ENCODE measurements at regions not wholly inside any gene's neighbourhood (a gene's known extent, or its start where the extent isn't known, plus 50 kb on each side); places are given as distances from the start of the nearest gene placed in this dataset.

DNA sequence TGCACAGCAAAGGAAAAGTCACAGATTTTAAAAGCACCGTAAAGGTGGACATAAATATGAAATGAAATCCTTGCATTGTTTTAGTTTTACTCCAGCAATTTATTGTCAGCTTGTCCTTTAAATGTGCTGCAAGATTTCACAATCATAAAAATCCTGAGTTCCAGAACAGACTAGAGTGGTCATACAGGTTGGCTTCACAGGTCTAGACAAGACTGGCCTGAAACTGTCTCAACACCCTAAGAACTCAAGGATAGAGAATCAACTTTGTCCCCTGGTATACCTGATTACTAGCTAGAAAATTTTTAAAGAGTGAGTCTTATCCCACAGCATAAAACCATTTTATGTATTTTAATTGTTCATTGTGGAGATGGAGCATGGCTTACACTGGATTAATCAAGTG is 521.7 kb upstream of the MCTP2 start:
- DNase-seq (ENCODE audit: low read depth), result no peak

DNA sequence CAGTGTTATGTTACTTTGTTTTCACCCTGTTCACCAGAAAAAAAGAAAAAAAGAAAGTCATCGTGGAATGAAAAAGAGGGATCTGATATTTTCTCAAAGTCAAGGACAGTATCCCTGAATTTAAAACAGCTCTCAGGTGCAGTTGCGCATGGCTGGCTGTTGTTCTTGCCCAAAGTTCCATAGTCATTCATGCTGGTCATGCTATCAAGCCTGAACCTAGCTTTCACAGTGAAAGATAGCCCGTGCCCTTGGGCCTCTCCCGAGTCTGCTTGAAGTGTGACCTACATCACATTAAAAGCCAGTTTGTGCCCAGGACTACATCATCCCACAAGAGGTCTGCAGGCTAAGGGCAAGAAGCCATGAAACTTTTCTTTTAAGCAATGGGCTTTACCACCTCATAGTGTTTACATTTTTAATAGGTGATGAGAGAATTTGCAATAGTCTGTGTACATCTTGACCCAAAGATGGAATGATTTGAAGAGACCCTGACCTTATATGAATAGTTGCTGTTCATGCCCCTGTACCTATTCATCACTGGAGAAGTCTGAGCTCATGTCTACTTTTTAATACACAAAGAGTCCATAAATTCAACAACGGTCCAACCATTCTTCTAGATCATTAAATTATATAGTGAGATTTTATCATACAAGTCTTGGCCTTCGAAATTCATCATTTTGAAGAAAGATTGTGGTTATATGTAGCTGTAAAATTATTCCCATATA is 522.5 kb upstream of the MCTP2 start:
- no peak for DNase-seq (ENCODE audit: low read depth)

DNA sequence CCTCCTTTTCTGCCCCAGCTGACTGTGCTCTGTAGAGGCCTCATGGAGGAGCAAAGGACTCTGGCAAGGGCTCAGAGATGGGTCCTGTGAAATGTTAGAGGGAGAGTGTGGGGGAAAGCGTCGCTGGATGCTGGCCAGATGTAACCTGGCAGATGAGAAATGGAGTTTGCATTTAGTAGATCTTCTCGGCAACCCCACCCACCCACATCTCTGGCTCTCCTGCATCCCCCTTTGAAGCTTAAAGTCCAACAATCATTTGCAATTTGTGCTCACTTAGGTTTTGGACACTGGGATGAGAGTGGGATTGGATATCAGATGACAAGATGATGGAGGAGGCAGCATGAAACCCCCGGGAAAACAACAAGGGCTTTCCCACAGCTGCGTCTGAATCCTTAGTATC is 523.6 kb upstream of the MCTP2 start:
- DNase-seq (ENCODE audit: low read depth), result no peak

DNA sequence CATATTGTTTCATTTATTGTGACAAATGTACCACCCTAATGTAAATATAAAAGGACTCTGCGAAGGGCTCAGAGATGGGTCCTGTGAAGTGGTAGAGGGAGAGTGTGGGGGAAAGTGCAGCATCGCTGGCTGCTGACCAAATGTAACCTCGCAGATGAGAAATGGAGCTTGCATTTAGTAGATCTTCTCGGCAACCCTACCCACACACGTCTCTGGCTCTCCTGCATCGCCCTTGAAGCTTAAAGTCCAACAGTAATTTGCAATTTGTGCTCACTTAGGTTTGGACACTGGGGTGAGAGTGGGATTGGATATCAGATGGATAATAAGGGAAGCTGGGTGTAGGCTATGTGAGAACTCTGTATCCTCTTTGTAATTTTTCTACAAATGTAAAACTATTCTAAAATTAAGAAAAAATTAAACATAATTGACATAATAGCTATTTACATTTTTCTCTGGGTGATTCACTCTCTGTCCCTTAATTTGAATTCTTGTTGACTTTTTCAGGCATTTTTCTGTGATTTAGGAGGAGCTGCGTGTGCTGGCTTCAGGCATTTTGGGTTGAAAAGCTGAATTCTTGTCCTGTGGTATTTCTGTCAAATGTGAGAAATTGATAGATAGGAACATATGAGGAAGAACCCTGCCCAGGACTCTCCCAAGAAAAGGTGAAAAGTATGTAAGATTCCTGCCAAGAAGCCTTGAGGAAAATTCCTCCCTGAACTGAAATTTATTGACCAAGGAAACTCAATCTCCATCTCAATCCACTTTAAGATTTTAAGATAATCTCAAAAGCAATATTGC is 524.7 kb upstream of the MCTP2 start:
- DNase-seq (ENCODE audit: low read depth), result no peak

DNA sequence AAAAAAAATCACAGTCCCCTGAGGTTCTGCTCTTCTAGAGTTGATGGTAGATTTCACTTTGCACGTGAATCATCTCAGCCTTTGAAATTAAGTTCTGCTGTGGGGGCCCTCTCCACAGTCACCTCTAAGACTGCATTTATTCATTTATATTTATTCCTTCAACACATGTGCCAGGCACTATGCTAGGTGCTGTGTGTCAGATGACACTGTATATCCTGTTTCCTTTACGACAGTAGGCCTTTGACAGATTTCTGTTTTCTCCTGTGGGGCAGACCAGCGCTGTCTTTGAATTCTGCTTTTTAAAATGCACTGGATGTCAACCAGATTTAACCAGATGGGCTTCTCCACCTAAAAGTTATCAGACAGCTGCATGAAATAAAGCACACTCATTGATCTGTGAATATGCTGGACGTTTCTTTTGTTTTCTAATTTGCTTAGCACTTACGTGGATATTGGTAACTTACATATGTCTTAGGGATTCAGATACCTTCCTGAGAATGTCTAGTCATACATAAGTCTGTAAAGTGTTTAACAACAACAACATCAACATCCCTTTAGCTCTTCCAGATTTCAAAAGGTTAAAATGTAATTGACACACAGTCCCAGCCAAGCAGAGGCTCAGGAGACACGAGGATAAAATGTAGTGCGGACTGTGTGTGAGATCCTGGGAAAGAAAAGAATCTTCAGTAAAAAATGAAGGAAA is 525.5 kb upstream of the MCTP2 start:
- no peak for DNase-seq (ENCODE audit: low read depth)

DNA sequence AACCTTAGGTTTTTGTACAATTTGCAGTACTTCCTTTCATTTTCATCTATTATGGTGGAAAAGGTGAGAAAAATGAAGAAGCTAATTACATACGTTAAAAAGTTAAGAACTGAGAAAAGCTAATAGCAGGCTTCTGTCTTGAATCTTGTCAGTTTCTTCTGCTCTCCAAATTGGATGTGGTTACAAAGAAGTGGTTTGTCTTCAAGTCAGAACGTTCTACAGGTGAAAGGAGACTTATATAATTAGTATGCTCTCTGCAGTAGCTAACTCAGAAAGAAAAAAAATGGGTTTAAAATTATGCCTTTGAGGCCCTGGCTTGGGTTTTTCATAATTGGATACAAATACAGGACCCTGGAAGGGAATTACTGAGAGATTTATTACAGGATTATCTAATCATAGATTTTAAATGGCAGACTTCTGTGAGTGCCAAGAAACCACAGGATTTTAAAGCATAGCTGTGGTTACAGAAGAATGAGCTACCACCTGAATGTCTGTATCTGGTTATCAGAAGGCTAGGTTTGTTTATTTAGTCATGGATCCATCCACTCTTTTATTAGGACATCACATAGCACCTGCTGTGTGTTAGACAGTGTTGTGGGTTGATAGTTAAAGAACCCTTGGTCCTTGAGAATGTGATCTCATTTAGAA is 528.1 kb upstream of the MCTP2 start:
- DNase-seq (ENCODE audit: low read depth), result no peak

DNA sequence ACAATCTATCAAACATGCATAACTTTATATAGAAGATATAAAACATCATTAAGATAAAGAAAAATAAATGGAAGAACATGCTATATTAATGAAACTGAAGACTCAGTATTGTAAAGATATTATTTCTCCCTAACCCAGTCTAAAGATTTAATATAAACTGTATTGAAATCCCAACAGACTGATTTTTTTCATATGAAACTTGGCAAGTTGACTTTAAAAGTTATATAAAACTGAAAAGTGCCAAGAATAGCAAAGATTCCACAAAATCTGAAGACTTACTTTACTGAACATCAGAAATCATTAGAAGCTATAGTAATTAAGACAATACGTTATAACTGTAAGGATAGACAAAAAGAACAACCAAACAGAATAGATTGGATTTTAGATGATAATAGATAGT is 531.3 kb upstream of the MCTP2 start:
- DNase-seq (ENCODE audit: low read depth), result no peak

DNA sequence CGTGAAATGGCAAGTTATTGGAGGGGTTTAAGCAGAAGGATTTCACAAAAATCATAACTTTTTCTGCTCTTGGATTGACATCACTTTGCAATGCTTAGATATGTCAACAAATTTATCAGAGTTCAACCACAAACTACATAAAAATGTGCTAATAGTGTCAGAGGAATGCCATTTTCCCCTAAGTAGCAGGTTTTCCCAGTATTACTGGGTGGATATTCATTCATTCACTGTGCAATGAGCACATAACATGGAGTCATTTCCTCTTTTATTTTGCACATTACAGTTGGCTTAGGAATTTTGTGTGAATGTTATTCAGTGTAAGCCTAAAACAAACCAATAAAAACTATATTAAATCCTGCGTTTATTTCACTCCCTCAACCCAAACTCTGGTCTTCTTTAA is 537.3 kb upstream of the MCTP2 start:
- DNase-seq (ENCODE audit: low read depth), result no peak

DNA sequence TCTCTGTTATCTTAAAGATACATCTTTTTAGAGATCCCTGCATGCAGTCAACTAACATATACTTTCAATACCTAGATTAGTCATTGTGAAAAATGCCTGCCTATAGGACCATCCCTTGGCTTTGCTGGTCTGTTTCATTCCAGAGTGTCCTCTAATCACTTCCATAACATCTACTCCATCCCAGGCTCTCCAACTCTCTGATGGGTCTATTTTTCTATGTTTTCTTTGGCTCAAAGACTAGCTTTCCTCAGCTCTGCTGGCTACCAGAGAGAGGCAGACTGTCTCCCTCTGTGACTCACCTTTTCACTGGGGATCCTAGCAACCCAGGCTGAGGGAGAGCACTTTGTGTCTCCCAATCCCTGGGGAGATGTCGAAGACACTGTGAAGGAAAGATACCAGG is 547.7 kb upstream of the MCTP2 start:
- no peak for DNase-seq (ENCODE audit: low read depth)

DNA sequence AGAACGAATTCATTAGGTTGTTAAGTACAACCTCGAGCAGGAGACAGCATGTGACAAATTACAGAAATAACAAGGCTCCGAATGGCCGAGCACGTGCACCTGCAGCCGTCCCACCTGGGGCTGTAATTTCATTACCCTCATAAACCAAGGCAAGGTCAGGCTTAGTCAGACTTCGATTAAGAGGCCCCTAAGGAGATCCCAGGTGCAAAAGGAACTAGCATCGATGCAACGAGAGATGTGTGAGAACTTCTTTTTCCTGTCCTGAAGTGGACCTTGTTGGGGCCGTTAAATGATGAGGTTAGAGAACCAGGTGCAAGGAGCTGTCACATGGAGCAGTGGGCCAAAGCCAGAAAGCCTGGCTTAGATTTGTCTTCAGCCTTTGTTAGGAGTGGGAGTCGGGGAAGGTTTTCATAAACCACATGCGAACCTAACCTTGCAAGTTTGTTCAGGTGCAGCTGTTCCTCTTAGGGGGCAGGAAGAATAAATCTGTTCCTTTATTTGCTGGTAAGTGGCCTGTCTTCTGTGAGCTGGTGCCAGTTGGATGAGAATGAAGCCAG is 559.9 kb upstream of the MCTP2 start:
- DNase-seq (ENCODE audit: low read depth), result no peak

DNA sequence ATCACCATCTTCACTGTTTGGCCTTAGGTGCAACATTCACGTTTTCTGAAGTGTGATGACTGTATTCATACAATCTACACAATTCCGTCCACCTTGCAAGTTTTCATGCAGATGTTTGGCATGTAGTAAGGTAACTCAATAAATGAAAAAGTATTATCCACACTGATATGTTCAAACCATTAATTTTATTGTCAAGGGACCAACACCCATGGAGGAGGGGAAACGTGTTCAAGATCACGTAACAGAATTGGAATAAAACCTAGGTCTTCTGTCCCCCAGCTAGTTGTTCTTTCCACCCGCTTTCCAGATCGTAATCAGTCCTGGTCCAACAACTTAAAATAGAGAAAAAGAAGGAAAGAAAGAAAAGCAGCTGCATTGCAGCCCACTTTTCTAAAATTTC is 560.4 kb upstream of the MCTP2 start:
- DNase-seq (ENCODE audit: low read depth), result no peak

DNA sequence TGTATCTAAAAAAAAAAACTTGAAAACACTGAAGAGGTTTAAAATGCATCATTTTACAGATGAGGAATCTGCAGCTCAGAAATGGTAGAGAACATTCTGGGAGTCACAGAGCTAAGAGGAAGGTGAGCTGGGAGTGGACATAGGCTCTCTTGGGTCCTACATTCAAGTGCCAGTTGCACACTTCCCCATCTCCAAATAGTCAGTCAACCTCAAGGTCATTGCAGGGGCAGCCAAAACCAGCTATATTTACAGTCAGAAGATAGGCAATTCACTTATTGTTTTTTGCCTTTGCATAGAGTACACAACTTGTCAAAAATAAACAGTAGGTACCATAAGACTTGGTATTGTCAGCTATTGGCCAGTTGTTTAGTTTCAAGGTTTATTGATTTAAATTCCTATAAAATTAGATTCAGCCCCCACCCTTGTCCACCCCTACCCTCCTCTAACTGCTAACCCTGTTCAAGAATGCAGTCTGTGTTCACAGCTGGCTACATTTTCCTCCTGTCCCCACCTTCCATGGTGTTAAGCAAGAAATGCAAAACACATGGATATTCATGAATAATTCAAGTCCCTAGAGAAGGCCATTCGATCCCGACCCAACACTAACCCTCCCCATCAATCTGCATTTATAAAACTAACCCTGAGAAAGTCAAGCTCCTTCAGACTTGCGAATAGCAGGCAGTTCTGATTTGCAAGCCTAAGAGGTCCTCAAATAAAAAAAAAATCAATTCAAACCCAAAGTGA is 567.0 kb upstream of the MCTP2 start:
- DNase-seq (ENCODE audit: low read depth), result no peak

DNA sequence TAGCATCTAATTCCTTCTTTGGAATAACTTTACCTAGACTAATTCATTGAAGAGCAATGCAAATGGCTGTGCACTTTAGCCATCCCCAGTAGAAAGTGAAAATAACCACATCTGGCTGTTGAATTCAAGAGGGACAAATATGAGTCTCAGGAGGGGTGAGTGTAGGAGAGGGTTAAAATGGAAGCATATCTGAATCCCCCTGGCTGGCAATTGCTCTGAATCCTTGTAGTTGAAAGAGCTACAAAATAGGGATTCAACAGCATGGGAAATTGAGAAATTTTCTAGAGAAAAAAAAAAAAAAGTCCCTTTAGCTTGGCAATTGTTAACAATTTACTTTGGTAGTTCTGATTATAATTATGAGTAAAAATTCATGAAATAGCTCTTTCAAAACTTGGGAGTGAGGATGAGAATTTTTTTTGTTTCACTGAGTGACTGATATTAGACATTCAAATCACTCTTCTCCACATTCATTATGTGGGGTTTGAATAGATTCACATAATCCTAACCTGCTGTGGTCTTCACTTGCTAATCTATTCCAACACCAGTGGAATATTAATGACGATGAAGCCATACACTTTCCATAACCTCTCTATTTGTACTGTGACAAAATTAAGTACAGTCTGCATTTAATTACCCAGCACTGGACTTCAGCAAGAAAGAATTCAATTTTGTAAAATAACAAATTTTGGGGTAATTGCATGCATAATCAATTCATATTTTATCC is 569.0 kb upstream of the MCTP2 start:
- no peak for DNase-seq (ENCODE audit: low read depth)

DNA sequence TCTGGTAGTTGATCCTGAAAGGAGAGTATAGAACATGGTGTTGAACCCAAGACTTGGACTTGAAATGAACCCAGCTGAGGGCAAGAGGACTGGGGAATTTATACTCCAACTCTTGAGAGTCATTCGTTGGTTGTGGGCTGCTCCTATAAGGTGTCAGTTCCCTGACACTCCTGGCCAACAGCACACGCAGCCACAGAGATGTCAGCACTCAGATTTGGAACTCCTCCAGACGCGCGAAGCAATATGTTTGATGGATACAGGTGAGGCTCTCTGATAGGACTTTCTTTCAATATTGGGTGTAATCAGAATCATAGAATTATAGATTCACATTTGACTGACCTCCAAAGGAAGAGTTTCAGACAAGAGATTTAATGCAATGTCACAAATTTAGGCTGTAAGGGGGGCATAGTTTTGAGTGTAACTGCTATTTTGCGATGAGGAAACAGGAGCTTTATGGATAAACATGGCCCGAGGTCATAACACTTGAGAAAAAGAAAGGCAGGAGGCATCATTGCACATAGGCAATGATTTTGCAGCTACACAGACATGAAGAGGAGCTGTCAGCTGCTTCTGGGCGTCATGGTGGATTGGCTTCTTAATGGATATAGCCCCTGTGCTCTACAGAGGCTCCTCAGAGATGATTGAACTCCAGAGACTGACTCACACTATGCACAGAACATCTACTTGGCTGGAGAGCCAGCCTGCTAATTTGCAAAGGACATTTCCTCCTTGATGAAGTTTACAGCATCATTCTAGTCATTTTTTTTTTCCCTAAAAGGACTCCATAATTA is 569.2 kb upstream of the RGMA start:
- no peak for DNase-seq (ENCODE audit: low read depth)

DNA sequence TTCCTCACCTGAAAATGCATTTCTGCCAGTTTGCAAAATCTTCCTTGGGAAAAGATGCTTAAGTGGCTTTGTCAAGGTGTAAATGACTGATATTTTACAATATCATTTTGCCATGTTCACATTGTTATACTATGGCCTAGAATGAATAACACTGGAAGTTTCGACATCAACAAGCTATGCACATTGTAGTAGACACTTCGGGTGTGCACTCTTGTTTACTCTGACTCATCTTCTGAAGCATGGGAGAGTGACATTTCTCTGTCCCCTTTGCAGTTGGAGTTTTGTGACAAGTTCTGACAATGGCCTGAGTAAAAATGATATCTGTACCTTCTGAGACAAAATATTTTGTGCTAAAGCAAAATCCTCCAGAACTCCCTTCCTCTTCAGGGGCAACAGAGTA is 567.0 kb upstream of the RGMA start:
- DNase-seq (ENCODE audit: low read depth), result no peak

DNA sequence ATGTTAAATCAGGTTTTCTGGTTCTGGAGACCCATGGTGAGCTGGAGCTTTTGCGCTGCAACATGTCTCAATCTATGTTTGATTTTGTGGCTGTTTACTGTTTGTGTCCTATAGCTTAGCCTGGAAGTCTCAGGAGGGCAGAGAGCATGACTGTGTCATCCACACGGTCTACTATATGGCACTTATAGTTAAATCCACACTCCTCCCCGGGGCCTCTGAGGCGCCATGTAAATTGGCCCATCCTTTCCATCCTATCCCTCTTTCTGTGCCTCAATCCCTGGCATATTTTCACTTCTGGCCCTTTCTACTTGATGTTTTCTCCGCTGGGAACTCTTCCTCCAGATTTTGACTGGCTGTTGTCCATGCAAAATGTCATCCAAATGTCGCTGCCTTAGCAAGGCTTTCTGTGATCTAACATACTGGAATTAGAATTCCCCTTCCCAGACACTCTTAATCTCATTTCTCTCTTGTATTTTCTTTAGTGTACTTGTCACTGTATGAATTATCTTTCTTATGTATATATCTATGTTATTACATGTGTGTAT is 560.8 kb upstream of the RGMA start:
- DNase-seq (ENCODE audit: low read depth), result no peak

DNA sequence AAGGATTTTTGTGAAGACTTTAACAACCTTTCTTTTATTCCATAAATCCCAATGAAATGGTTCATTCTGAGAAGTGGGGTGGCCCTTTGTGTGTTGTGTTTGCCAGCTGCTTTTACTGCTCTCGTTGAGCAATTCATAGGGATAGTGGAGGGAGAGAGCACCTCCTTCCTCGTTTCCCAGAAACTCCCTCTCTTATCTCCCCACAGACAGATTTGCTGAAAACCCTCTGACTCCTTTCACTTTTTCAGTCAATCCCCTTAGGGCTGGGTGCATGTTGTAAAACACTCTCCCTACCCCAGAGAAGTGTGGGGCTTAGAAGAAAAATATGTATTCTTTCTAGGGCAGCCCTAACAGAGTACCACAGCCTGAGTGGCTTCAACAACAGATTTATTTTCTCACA is 557.2 kb upstream of the RGMA start:
- DNase-seq (ENCODE audit: low read depth), result no peak

DNA sequence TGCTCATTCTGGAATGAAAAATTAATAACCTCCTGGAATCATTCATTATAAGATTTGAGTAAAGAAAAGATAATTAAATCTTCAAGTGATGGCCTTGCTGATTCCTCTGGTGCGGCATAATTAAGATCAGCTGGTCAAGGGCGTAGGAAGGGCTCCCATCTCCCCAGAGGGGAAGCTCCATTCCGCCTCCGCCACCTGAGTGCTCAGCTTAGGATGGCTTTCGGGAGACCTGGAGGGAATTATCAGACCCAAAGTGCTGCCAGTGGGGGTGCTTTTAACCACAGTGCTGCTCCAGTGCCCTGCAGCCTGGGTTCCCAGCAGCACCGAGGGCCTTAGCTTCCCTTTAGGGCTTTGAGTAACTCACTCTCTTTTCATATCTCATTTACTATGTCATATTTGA is 556.6 kb upstream of the RGMA start:
- no peak for DNase-seq (ENCODE audit: low read depth)

DNA sequence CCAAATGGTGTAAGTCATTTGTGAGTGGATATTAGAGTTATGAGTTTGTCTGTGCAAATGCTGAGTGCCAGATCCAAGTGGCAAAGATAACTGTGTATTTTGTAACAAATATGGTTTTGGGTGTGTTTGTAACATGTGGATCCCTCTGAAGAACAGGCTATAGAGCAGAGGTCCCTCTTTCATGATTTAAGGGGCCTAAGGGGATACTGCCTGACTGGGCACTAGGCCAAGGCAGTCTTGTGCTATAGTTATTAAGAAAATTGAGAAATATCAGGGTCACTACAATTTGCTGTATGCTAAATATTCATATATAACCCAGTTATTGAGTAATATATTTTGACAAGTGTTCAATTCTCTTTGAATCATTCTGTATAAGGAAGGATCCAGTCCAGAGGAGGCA is 555.6 kb upstream of the RGMA start:
- DNase-seq (ENCODE audit: low read depth), result no peak

DNA sequence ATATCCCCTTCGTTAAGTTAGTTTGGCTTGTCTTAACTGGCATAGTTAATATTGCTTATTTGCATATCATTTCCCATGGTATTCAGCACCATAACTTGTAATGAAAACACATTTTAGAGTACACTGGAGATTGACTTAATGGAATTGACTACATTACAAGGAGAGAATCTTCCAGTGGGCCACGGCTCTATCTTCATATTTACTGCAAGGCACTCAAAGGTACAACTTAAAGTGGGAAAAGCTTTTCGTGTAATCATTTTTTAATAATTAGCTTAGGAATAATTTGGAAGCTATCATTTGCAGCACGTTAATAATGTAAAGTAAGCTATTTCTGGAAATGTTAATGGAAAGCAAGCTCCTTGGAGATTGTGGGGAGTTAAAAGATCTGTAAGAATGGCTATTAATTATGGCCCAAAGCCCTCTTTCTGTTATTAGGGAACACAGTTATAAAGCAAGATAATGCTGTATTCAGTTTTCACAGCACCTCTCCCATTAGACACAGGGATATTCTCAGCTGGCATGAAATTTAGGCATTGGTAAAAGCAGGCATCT is 551.5 kb upstream of the RGMA start:
- DNase-seq (ENCODE audit: low read depth), result no peak
